Fibroblast of skin of right quadriceps (primary cell): ENCODE measurements at regions not wholly inside any gene's neighbourhood (a gene's known extent, or its start where the extent isn't known, plus 50 kb on each side); places are given as distances from the start of the nearest gene placed in this dataset.
"Not testable (repeated sequence)": the region's sequence is repeated elsewhere in the genome, so short reads cannot be mapped to it uniquely, and the experiment has no call there.

Experiments used
- DNase-seq: peaks from one replicate; pipeline ENCODE4 v3.0.0-alpha.2; 2013

- no peak for DNase-seq
Observed at GRCh38 chr6:159642995-159643394, 50.0 kb downstream of the SOD2 start.

- no peak for DNase-seq
Observed at GRCh38 chr6:159642481-159642880, 50.6 kb downstream of the SOD2 start.

- DNase-seq, result no peak
Observed at GRCh38 chr6:159640722-159641482, 52.1 kb downstream of the SOD2 start.

GRCh38 chr6:159640322-159640721, 52.7 kb downstream of the SOD2 start:
- DNase-seq, result no peak

- DNase-seq, result no peak
Observed at GRCh38 chr6:159639721-159640120, 53.3 kb downstream of the SOD2 start.

GRCh38 chr6:159633196-159633595, 59.8 kb downstream of the SOD2 start:
- DNase-seq, result no peak

- no peak for DNase-seq
Observed at GRCh38 chr6:159631886-159632285, 61.2 kb downstream of the SOD2 start.

- no peak for DNase-seq
Observed at GRCh38 chr6:159627939-159628338, 65.1 kb downstream of the SOD2 start.

- DNase-seq, result not testable (repeated sequence)
Observed at GRCh38 chr6:159626506-159626905, 66.5 kb downstream of the SOD2 start.

- DNase-seq, result no peak
Observed at GRCh38 chr6:159623156-159623555, 69.9 kb downstream of the SOD2 start.

GRCh38 chr6:159620947-159621346, 72.1 kb downstream of the SOD2 start:
- no peak for DNase-seq

GRCh38 chr6:159617444-159617843, 75.6 kb downstream of the SOD2 start:
- no peak for DNase-seq

GRCh38 chr6:159616456-159616855, 76.6 kb downstream of the SOD2 start:
- DNase-seq, result no peak

- no peak for DNase-seq
Observed at GRCh38 chr6:159615918-159616317, 77.1 kb downstream of the SOD2 start.

GRCh38 chr6:159610881-159611280, 82.2 kb downstream of the SOD2 start:
- no peak for DNase-seq

- no peak for DNase-seq
Observed at GRCh38 chr6:159609652-159610178, 83.3 kb downstream of the SOD2 start.

GRCh38 chr6:159608961-159609651, 83.9 kb downstream of the SOD2 start:
- DNase-seq, result peak; percentile 15

GRCh38 chr6:159606786-159607185, 86.3 kb downstream of the SOD2 start:
- no peak for DNase-seq

GRCh38 chr6:159604443-159604956, 88.5 kb downstream of the SOD2 start:
- no peak for DNase-seq

- peak; percentile 31 for DNase-seq
Observed at GRCh38 chr6:159602431-159603041, 90.5 kb downstream of the SOD2 start.

- no peak for DNase-seq
Observed at GRCh38 chr6:159601211-159601610, 91.8 kb downstream of the SOD2 start.

- DNase-seq, result peak; percentile 35
Observed at GRCh38 chr6:159595173-159595572, 97.9 kb downstream of the SOD2 start.

- DNase-seq, result peak; percentile 78
Observed at GRCh38 chr6:159594750-159595117, 98.3 kb downstream of the SOD2 start.
